ENCODE measurements at regions not wholly inside any gene's neighbourhood (a gene's known extent, or its start where the extent isn't known, plus 50 kb on each side); places are given as distances from the start of the nearest gene placed in this dataset.

DNA sequence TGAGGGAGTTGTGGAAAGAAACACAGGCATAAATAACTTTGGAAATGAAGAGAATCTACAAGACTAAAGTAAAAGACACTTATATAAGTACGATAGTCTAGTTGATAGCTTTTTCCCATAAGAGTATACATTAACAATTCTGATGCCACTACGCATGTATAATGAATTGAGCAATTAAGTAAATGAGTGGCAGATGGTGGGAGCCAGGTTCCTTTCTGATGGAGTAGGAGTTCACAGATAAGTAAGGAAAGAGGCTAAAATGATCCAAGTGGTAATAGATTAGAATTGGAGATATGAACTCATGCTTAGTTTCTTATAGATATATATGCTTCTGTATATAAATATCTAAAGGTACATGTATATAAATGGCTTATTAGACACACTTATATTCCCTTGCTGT, 368.3 kb downstream of the FAM181B start:
- TF ChIP-seq POLR2AphosphoS5 (IDR thresholded peaks at IDR 0.05; ENCODE audit: low read depth, low read length) = no peak
- no peak for TF ChIP-seq POLR2A (IDR thresholded peaks at IDR 0.05; ENCODE audit: low read depth, low read length)
- no peak for TF ChIP-seq TAF1 (IDR thresholded peaks at IDR 0.05; ENCODE audit: borderline replicate concordance, low read depth, low read length)

Measured in GM12892 (cell line).